Motor neuron (in vitro differentiated cells): ENCODE measurements at regions not wholly inside any gene's neighbourhood (a gene's known extent, or its start where the extent isn't known, plus 50 kb on each side); places are given as distances from the start of the nearest gene placed in this dataset.

Source experiments
- ATAC-seq, 8 experiments: fragments of 200-7000 bp; cut with Tn5 transposase; replicated peaks in 6 of 8; 2 replicates each; pipeline ENCODE4 v1.8.0; 2021; ENCODE audit warnings: mild to moderate bottlenecking in 8 of 8, moderate library complexity in 8 of 8
- H3K27ac ChIP-seq, 2 donors: fragments of 250-450 bp; sonication (Bioruptor Pico); 2 replicates each; pipeline ENCODE4 v1.9.0; 2021; ENCODE audit warnings: antibody characterized with exemption in 2 of 2, mild to moderate bottlenecking in 2 of 2, moderate library complexity in 1 of 2
- H3K4me1 ChIP-seq, 2 donors: fragments of 250-450 bp; sonication (Bioruptor Pico); replicated peaks in 1 of 2; 2 replicates each; pipeline ENCODE4 v1.6.1; 2021; ENCODE audit warnings: antibody characterized with exemption in 2 of 2, mild to moderate bottlenecking in 2 of 2, moderate library complexity in 1 of 2
- H3K4me3 ChIP-seq, 5 donors: fragments of 250-450 bp; sonication (Bioruptor Pico); 2 replicates each; pipeline ENCODE4 v1.9.0; 2021; ENCODE audit warnings: antibody characterized with exemption in 5 of 5, mild to moderate bottlenecking in 5 of 5, moderate library complexity in 4 of 5
- WGBS, 10 experiments: fragments of 450-650 bp; shearing (Covaris generic); methylation state at CpG; one replicate each; pipeline ENCODE4 v1.0.0; 2022; 5-methylcytosine and 5-hydroxymethylcytosine counted together
- in situ Hi-C, 9 experiments: fragments of 400-800 bp; cut with MboI; loops; one replicate each; pipeline ENCODE4 v1.15.0; 2021; ENCODE audit warnings: low sequenced_read_pairs in 9 of 9, low pct_unique_long_range_greater_than_20kb in 2 of 9; ENCODE audit not compliant: unreplicated experiment in 9 of 9

DNA sequence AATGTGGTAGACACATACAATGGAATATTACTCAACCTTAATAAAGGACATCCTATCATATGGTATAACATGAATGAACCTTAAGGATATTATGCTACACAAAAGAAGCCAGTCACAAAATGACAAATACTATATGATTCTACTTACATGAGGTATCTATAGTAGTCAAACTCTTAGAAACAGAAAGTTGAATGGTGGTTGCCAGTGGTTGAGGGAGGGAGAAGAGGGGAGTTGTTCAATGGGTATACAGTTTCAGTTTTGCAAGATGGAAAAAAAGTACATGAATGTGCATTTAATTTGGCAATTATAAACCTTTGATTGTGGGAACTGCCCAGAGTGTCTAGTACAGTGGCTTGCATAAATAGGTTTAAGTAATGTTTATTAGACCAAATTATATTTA is 473.3 kb upstream of the ZNF608 start:
- ATAC-seq = no peak
- in situ Hi-C loops = no loop called here
- Histone ChIP-seq H3K27ac (no peak overlapping the region), H3K4me3 (no peak overlapping the region), H3K4me1 (no peaks in the 10 kb centered on the region)

DNA sequence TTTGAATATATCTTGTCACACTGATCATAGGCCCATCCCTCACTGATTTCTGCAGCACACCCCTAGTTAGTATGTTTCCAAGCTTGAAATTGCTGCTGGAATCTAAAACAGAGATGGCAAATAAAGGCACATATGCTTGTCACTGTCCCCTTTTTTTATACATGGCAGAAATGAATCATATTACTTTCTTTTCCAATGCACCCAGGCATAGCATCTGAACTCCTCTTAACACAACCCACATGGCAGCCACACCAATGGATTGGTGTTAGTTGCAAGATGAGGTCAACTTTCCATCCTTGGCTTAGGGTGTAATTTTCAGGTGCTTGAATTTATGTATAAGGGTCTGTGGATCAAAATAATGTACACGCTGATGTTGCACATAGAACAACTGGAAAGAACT is 473.8 kb upstream of the ZNF608 start:
- 80 to 100% (median 100%) methylated on average over 1 of the region's 1 CpG; no CpG with 5 or more reads in 3 of the 10 experiments for WGBS, 10 experiments
- in situ Hi-C loops = no loop called here
- Histone ChIP-seq H3K27ac (no peak overlapping the region), H3K4me3 (no peak overlapping the region), H3K4me1 (no peaks in the 10 kb centered on the region)
- ATAC-seq = no peak

DNA sequence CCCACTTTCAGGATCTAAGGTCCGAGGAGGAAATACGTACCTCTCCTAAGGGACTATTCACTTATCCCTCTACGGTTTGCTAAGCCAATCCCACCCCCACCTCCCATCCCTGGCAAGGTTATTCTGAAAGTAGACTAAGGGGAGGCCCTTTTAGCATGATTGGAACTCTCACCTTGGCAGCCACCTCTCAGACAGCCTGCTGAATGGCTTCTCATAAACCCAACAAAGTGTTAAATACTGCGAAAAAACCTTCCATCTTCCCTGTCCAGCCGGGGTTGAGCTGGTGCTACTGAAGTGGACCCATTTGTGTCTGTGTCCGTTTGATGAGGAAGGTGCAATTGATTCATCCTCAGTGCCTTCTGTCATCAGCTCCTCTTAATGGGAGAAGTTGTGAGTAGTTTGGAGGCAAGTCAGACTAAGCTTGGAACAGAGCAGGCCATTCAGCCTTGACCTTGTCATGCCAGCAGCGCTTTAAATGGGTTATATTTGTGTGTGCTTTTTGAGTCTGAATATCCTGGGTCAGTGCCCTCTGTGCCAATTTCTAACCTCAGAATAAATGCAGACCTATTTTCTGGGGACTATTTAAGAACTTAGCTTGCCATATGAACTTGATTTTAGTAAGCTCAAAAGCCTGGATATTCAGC is 476.3 kb upstream of the ZNF608 start:
- no peak overlapping the region for H3K27ac ChIP-seq
- ATAC-seq = no peak
- H3K4me1 ChIP-seq = peaks cover 3% of the 10 kb centered on the region in 2 donors
- H3K4me3 ChIP-seq = no peak overlapping the region
- in situ Hi-C loops = no loop called here
- 44 to 82% (median 69%) methylated on average over 1 to 5 of the region's 7 CpGs; no CpG with 5 or more reads in 3 of the 10 experiments for WGBS, 10 experiments

DNA sequence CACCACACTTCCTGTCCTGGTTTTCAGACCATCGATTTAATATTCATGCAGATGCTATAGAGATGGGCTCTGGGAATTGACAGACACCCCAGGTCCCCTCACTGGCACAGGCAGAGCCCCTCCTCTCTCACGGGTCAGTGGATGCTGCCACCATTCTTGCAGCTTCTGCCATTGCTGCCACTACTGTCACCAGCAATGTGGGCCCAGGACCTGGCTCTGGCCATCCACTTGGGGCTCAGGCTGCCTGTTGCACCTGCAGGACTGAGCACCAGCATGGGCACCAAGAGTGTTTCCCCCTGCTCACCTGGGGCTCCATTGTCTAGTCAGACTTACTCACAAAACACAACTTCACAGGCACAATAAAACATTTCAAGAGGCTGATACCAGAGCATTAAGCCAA is 479.0 kb upstream of the ZNF608 start:
- in situ Hi-C loops = no loop called here
- 0 to 100% (median 69%) methylated on average over 1 to 2 of the region's 2 CpGs; no CpG with 5 or more reads in 3 of the 10 experiments for WGBS, 10 experiments
- Histone ChIP-seq H3K27ac (no peak overlapping the region), H3K4me1 (peaks cover 10 to 26% of the 10 kb centered on the region in 2 donors), H3K4me3 (no peak overlapping the region)
- no peak for ATAC-seq

DNA sequence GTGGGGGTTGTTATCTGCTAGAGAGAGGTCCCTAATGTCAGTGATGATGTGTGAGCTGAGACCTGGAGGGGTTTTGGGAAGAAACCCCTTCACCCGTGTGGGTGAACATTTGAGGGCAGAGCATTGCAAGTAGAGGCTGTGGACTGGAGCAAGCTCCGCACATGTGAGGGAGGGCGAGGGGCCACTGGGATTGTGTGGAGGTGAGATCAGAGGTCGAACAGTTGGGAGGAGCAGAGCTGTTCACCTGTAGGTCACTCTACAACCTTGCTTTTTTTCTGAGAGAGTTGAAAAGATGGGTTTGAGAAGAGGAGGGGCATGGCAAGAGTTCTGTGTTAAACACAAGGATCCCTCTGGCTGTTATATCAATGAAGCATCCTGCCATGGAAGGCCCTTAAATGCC is 480.4 kb upstream of the ZNF608 start:
- WGBS, 10 experiments = 62 to 100% (median 96%) methylated on average over 1 to 3 of the region's 4 CpGs; no CpG with 5 or more reads in 6 of the 10 experiments
- in situ Hi-C loops = no loop called here
- no peak overlapping the region for H3K4me3 ChIP-seq
- H3K4me1 ChIP-seq = peaks cover 10 to 26% of the 10 kb centered on the region in 2 donors
- no peak for ATAC-seq
- no peak overlapping the region for H3K27ac ChIP-seq

DNA sequence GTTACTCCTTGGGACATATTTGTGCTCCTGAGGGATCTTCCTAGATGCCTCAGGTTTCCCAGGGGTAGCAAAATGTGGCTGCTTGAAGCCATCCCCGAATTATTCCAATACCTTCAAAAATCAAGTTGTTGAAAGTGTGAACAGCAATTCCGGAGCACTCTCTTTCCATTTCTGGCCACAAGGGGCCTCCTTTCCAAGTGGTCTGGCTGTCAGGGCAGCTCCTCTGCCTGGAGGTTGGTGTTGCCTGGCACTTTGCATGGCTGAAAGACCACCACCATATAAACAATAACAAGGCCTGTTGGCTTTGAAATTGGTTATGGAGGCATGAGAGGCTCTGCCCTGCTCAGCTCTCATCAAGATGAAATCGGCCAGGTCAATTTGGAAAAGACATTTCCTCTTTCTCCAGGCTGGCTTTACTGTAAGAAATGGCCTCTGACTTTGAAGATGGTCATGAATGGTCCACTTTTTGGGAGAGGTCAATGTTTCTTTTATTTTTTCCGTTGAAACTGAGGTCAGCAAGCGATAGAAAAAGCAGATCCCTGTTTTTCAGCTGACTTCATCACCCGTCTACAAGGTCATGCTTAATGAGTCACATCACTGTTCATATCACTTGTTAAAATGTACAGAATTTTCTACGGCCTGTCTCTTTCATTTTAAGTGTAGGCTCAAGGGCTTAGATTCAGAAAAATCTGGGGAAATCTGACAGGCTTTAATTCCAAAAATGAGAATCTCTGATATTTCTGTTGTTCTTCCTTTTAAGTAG is 481.1 kb upstream of the ZNF608 start:
- H3K4me3 ChIP-seq = no peak overlapping the region
- WGBS, 10 experiments = 79 to 93% (median 89%) methylated on average over 2 to 7 of the region's 7 CpGs; no CpG with 5 or more reads in 3 of the 10 experiments
- in situ Hi-C loops = no loop called here
- peak in 5 of 8 experiments; percentile 49 to 62 (median 56) for ATAC-seq
- no peak overlapping the region for H3K27ac ChIP-seq
- peaks cover 11 to 27% of the 10 kb centered on the region in 2 donors for H3K4me1 ChIP-seq

DNA sequence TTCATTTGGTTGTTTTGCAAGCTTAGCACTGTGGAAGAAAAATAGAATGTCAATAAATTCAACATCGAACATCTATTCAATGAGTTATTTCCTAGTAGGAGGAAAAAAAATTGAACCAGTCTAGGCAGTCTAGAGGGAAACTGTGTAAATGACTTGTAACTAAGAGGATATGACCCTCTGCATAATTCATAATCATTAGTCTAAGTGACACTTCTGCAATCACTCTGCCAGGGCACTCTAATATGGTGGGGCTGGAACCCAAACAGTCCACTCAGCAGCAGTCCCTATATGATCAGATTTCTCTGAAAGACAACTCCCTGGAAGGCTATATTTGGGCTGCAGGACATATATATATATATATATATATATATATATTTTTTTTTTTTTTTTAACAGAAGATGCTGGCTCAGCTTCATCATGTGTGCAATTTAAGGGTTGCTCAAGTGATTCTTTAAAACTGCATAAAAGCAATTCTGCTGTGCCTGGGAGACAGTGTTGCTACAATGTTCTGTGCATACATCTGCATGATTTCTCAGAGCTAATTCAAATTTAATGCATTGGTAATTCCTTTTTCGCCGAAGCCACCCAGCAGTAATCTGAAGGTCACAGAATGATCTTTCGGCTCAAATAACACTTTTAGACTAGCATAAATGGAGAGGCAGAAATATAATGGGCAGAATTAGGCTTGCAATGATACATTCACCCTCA is 482.1 kb upstream of the ZNF608 start:
- Histone ChIP-seq H3K27ac (peak overlapping the region in 1 of 2 donors; percentile 26), H3K4me1 (peaks cover 17 to 37% of the 10 kb centered on the region in 2 donors), H3K4me3 (no peak overlapping the region)
- peak; percentile 50 to 89 (median 73) for ATAC-seq
- 0 to 100% (median 50%) methylated on average over 1 to 4 of the region's 4 CpGs; no CpG with 5 or more reads in 1 of the 10 experiments for WGBS, 10 experiments
- in situ Hi-C loops = no loop called here

DNA sequence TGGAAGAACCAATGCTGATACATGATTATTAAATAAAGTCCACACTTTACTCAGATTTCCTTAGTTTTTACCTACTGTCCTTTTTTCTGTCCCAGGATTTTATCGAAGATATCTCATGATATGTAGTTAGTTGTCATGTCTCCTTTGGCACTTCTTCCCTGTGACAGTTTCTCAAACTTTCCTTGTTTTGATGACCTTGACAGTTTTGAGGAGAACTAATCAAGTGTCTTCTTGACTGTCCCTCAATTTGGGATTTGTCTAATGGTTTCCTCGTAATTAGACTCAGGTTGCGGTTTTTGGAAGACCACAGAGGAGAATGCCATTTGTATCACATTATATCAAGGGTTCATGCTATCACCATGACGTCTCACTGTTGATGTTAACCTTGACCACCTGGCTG is 483.1 kb upstream of the ZNF608 start:
- peaks cover 26 to 48% of the 10 kb centered on the region in 2 donors for H3K4me1 ChIP-seq
- no peak for ATAC-seq
- in situ Hi-C loops = no loop called here
- WGBS, 10 experiments = 89 to 100% (median 100%) methylated on average over 1 to 4 of the region's 4 CpGs; no CpG with 5 or more reads in 1 of the 10 experiments
- H3K27ac ChIP-seq = no peak overlapping the region
- H3K4me3 ChIP-seq = no peak overlapping the region

DNA sequence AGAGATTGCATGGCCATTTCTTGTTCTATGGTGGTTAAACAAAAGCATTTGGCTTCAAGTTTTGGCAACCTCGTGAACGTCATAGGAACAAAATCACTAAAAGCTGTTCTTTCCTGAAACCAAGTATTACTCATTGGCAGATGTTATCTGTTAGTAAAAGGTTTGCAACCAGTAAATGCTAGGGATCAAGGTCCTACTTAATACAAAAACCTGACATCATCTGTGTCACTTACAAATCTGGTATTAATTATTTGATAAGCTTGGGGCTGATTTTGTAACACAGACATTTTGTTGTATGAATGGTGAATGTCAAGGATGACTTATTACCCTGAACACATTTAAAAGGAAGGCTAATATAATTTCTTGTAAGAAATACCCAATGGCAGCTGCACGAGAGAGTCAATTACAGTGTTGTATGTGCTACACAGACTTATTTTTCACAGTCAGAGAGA is 486.4 kb upstream of the ZNF608 start:
- no peak overlapping the region for H3K4me3 ChIP-seq
- peak in 7 of 8 experiments; percentile 13 to 72 (median 67) for ATAC-seq
- WGBS, 10 experiments = 7 to 94% (median 70%) methylated on average over 2 to 3 of the region's 3 CpGs; no CpG with 5 or more reads in 1 of the 10 experiments
- peak overlapping the region in 1 of 2 donors; percentile 26 for H3K27ac ChIP-seq
- H3K4me1 ChIP-seq = peaks cover 37 to 68% of the 10 kb centered on the region in 2 donors
- in situ Hi-C loops = no loop called here

DNA sequence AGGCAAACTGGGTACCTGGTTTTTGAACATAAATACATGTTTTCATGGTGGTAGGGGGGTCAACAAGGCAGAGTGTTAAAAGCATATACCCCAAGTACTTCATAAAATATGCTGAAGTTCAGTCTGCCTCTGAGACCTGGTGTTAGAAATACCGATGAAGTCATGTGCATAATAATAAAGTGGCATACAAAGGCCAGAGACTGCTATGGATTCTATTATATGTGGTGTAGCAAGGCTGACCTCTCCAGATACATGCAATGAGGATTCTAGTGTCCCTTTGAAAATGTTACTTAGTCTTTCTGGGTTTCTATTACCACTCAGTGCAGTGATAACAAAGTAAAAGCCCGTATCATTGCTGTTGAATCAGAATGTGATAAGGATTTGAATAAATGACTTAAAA is 487.5 kb upstream of the ZNF608 start:
- Histone ChIP-seq H3K4me1 (peaks cover 30 to 56% of the 10 kb centered on the region in 2 donors), H3K4me3 (no peak overlapping the region), H3K27ac (peak overlapping the region in 1 of 2 donors; percentile 19)
- ATAC-seq = peak in 5 of 8 experiments; percentile 69 to 72 (median 71)
- WGBS, 10 experiments = 64 to 100% (median 80%) methylated on average over 1 to 2 of the region's 2 CpGs; no CpG with 5 or more reads in 1 of the 10 experiments
- in situ Hi-C loops = no loop called here

DNA sequence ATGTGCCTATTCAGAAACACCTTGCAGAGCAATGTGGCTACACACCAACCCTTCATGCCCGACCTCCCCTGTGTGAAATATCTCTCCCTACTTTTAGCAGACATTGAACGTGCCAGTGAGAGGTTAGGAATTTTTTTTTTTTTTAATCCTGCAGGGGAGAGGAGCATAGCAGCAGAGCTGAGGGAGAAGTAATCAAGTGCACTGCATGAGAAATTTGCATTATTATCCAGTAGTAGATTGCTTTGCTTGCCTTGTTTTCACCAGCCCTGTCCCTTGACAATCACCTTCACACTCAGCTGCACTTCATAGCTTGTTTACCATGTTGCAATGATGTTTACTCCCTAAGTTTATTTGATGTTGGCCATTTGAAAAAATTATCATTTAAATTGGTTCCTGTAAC is 489.6 kb upstream of the ZNF608 start:
- peak in 5 of 8 experiments; percentile 19 to 48 (median 38) for ATAC-seq
- H3K4me1 ChIP-seq = peaks cover 30 to 47% of the 10 kb centered on the region in 2 donors
- 22 to 100% (median 60%) methylated on average over 1 to 2 of the region's 2 CpGs; no CpG with 5 or more reads in 1 of the 10 experiments for WGBS, 10 experiments
- H3K27ac ChIP-seq = no peak overlapping the region
- in situ Hi-C loops = no loop called here
- H3K4me3 ChIP-seq = no peak overlapping the region

DNA sequence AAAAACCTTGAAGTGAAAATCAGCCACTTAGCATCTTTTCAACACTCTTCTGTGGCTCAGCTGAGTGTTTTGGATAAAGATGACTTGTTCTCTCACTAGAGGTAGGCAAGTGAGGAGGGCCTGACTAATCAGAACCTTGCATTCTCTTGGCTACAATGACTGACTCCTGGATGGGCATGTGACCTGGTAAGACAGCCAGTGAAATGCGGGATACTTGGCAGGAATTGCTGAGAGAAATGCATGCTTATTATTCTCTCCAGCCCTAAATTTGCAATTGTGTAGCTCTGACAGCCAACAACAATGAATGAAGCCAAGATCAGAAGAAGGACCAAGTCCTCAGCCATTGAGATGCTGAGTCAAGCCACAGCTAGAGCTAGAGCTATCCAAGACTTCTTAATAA is 490.5 kb upstream of the ZNF608 start:
- peaks cover 30 to 47% of the 10 kb centered on the region in 2 donors for H3K4me1 ChIP-seq
- ATAC-seq = peak in 6 of 8 experiments; percentile 30 to 97 (median 58)
- 0 to 60% (median 50%) methylated on average over 1 of the region's 1 CpG; no CpG with 5 or more reads in 6 of the 10 experiments for WGBS, 10 experiments
- H3K27ac ChIP-seq = no peak overlapping the region
- in situ Hi-C loops = no loop called here
- no peak overlapping the region for H3K4me3 ChIP-seq

DNA sequence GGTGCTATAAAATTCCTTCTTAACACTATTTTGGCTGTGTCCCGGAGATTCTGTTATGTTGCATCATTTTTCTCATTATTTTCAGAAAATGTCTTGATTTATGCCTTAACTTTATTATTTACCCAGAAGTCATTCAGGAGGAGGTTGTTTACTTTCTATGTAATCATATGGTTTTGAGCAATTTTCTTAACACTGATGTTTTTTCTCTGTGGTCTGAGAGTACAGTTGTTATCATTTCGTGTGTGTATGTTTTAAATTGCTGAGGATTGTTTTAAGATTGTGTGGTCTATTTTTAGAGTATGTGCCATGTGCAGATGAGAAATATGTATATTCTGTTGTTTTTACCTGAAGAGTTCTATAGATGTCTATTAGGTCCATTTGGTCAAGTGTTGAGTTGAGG is 498.1 kb upstream of the ZNF608 start:
- Histone ChIP-seq H3K4me3 (no peak overlapping the region), H3K27ac (no peak overlapping the region), H3K4me1 (no peaks in the 10 kb centered on the region)
- ATAC-seq = no peak
- WGBS, 10 experiments = 68 to 100% (median 94%) methylated on average over 1 to 2 of the region's 2 CpGs; no CpG with 5 or more reads in 1 of the 10 experiments
- in situ Hi-C loops = no loop called here
